Peyer's patch (tissue), 4 donors: ENCODE measurements at regions not wholly inside any gene's neighbourhood (a gene's known extent, or its start where the extent isn't known, plus 50 kb on each side); places are given as distances from the start of the nearest gene placed in this dataset.
"Not testable (repeated sequence)": the region's sequence is repeated elsewhere in the genome, so short reads cannot be mapped to it uniquely, and the experiment has no call there.

Experiments
- DNase-seq, 3 donors: peaks; one replicate each; pipeline ENCODE4 v3.0.0-alpha.2; 2017 to 2019
- H3K27ac ChIP-seq, 4 donors: fragments of 200-600 bp; sonication (generic); one replicate each; pipeline ENCODE4 v1.5.1; 2016 to 2019
- H3K27me3 ChIP-seq, 2 donors: fragments of 200-600 bp; sonication (generic); one replicate each; pipeline ENCODE4 v1.5.1; 2019
- H3K36me3 ChIP-seq, 3 donors: fragments of 200-600 bp; sonication (generic); one replicate each; pipeline ENCODE4 v1.5.1; 2016 to 2019
- H3K4me1 ChIP-seq, 4 donors: fragments of 200-600 bp; sonication (generic); one replicate each; pipeline ENCODE4 v1.5.1; 2016 to 2019
- H3K4me3 ChIP-seq, 4 donors: fragments of 200-600 bp; sonication (generic); 1 replicate in 3 of 4; 2 replicates in 1 of 4; pipeline ENCODE4 v1.5.1; 2016 to 2019; ENCODE audit warnings: mild to moderate bottlenecking in 1 of 4
- H3K9me3 ChIP-seq, 4 donors: fragments of 200-600 bp; sonication (generic); one replicate each; pipeline ENCODE4 v1.5.1; 2016 to 2019; ENCODE audit warnings: mild to moderate bottlenecking in 1 of 4
- CTCF ChIP-seq, 6 experiments: fragments of 450-650 bp in 4 of 6; fragments of 200-600 bp in 2 of 6; sonication (generic) in 1 of 6; IDR thresholded peaks; one replicate each; pipeline ENCODE4 v1.5.1; 2017 to 2019; ENCODE audit warnings: antibody characterized with exemption in 6 of 6, mild to moderate bottlenecking in 3 of 6, moderate library complexity in 1 of 6
- POLR2A ChIP-seq, 2 donors: fragments of 450-650 bp; IDR thresholded peaks; one replicate each; pipeline ENCODE4 v1.5.1; 2017; ENCODE audit warnings: antibody characterized with exemption in 2 of 2, mild to moderate bottlenecking in 2 of 2, moderate library complexity in 2 of 2

DNA sequence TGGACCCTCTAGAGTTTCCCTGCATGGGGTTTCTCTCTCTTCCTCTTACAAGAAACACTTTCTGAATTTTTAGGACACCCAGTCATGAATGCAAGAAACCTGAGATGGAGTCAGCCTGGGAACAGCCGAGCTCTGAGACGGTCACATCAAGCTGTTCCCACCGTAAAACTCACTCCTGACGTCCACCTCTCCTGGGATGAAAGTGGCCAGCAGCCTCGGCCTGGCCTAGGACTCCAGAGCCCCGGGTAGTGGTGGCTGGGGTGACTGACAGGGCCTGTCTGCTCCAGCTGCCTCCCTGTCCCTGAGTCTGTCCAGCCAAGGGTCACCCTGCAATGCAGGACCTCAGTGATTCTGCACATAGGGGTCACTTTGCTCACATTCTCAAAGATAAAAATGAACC, 217.8 kb downstream of the SHOX start:
- no peak overlapping the region for H3K27ac ChIP-seq
- H3K9me3 ChIP-seq: no peaks in the 10 kb centered on the region
- DNase-seq: no peak
- H3K4me1 ChIP-seq: no peaks in the 10 kb centered on the region
- H3K27me3 ChIP-seq: no peaks in the 10 kb centered on the region
- TF ChIP-seq CTCF (IDR thresholded peaks at IDR 0.05) (no peak), POLR2A (IDR thresholded peaks at IDR 0.05) (no peak)
- H3K36me3 ChIP-seq: no peaks in the 10 kb centered on the region
- no peak overlapping the region for H3K4me3 ChIP-seq

GRCh38 chrX:843306-843705, 212.7 kb downstream of the SHOX start:
- no peak overlapping the region for H3K27ac ChIP-seq
- TF ChIP-seq POLR2A (IDR thresholded peaks at IDR 0.05) (no peak), CTCF (IDR thresholded peaks at IDR 0.05) (no peak)
- no peak overlapping the region for H3K4me3 ChIP-seq
- no peaks in the 10 kb centered on the region for H3K36me3 ChIP-seq
- H3K9me3 ChIP-seq: no peaks in the 10 kb centered on the region
- no peaks in the 10 kb centered on the region for H3K4me1 ChIP-seq
- no peaks in the 10 kb centered on the region for H3K27me3 ChIP-seq
- no peak for DNase-seq

- TF ChIP-seq POLR2A (IDR thresholded peaks at IDR 0.05) (no peak), CTCF (IDR thresholded peaks at IDR 0.05) (no peak)
- H3K9me3 ChIP-seq: peaks cover 0 to 12% (median 5%) of the 10 kb centered on the region in 4 donors
- H3K36me3 ChIP-seq: no peaks in the 10 kb centered on the region
Observed at GRCh38 chrX:840556-840955, 210.0 kb downstream of the SHOX start.

DNA sequence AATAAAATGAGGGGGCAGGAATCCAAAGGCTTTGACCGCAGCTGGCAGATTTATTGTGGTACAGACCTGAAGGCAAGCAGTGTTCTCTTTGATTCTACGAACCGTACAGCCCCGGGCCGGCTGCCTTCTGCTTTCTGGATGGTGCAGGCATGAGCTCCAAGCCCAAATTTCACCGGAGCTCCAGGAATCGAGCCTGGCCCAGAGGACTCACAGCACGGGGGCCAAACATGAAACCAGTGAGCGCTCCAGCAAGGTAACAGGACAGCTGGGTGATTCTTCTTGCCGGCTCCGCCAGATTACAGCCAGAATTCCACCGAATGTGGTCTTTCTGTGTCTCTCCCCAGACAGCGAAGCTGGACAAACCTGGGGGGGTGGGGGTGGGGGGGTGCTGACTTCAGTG, 208.1 kb downstream of the SHOX start:
- H3K4me3 ChIP-seq, DNase-seq, H3K27me3 ChIP-seq, H3K27ac ChIP-seq, H3K36me3 ChIP-seq, H3K4me1 ChIP-seq: not testable (repeated sequence)
- peaks cover 0 to 12% (median 5%) of the 10 kb centered on the region in 4 donors for H3K9me3 ChIP-seq

More at GRCh38 chrX:840556-840955, 210.0 kb downstream of the SHOX start:
- no peak overlapping the region for H3K4me3 ChIP-seq
- DNase-seq: no peak
- H3K4me1 ChIP-seq: no peaks in the 10 kb centered on the region
- H3K27ac ChIP-seq: no peak overlapping the region
- no peaks in the 10 kb centered on the region for H3K27me3 ChIP-seq

DNA sequence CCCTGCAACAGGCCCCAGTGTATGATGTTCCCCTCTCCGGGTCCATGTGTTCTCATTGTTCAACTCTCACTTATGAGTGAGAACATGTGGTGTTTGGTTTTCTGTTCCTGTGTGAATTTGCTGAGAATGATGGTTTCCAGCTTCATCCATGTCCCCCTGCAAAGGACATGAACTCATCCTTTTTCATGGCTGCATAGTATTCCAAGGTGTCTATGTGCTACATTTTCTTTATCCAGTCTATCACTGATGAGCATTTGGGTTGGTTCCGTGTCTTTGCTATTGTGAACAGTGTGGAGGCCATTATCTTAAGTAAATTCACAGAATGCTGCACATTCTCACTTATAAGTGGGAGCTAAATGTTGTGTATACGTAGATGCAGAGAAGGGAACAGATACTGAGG, 205.3 kb downstream of the SHOX start:
- not testable (repeated sequence) for H3K36me3 ChIP-seq, H3K27me3 ChIP-seq, DNase-seq, H3K4me3 ChIP-seq, H3K27ac ChIP-seq, H3K4me1 ChIP-seq
- H3K9me3 ChIP-seq: peaks cover 0 to 12% (median 5%) of the 10 kb centered on the region in 4 donors

- Histone ChIP-seq H3K4me3 (no peak overlapping the region), H3K27ac (no peak overlapping the region), H3K36me3 (no peaks in the 10 kb centered on the region), H3K4me1 (no peaks in the 10 kb centered on the region), H3K27me3 (no peaks in the 10 kb centered on the region), H3K9me3 (no peaks in the 10 kb centered on the region)
- TF ChIP-seq CTCF (IDR thresholded peaks at IDR 0.05) (no peak), POLR2A (IDR thresholded peaks at IDR 0.05) (no peak)
- no peak for DNase-seq
Observed at GRCh38 chrX:830532-830931, 199.9 kb downstream of the SHOX start.

DNA sequence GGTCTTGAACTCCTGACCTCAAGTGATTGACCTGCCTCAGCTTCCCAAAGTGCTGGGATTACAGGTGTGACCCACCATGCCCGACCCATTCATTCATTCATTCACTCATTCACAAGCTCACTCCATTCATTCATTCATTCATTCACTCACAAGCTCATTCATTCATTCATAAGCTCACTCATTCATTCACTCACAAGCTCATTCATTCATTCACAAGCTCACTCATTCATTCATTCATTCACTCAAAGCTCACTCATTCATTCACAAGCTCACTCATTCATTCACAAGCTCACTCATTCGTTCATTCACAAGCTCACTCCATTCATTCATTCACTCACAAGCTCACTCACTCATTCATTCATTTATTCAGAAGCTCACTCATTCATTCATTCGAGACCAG, 198.6 kb downstream of the SHOX start:
- Histone ChIP-seq H3K36me3 (no peaks in the 10 kb centered on the region), H3K4me1 (no peaks in the 10 kb centered on the region), H3K27ac (no peak overlapping the region), H3K9me3 (no peaks in the 10 kb centered on the region), H3K4me3 (no peak overlapping the region), H3K27me3 (no peaks in the 10 kb centered on the region)
- TF ChIP-seq CTCF (IDR thresholded peaks at IDR 0.05): no peak
- no peak for TF ChIP-seq POLR2A (IDR thresholded peaks at IDR 0.05)
- no peak for DNase-seq
